GM12878 (cell line): ENCODE measurements at regions not wholly inside any gene's neighbourhood (a gene's known extent, or its start where the extent isn't known, plus 50 kb on each side); places are given as distances from the start of the nearest gene placed in this dataset.

Experiments
- KLF5 ChIP-seq: fragments of 450-650 bp; IDR thresholded peaks from 2 replicates; pipeline ENCODE4 v1.6.1; 2014; ENCODE audit warnings: mild to moderate bottlenecking; ENCODE audit not compliant: partially characterized antibody
- REST ChIP-seq: IDR thresholded peaks from 2 replicates; pipeline ENCODE4 v1.6.1; 2012; ENCODE audit warnings: mild to moderate bottlenecking, low read depth, low read length
- ZBTB11 ChIP-seq: fragments of 450-650 bp; formaldehyde crosslinking; IDR thresholded peaks from 2 replicates; pipeline ENCODE4 v1.5.0; 2022; ENCODE audit warnings: mild to moderate bottlenecking, missing genetic modification characterization

- no peak for TF ChIP-seq REST
- TF ChIP-seq KLF5, result no peak
- no peak for TF ChIP-seq ZBTB11 (CRISPR knock-in tag)
Observed at GRCh38 chrX:110430293-110431076, 71.8 kb downstream of the RTL9 start (continued).
